H1 (cell line): ENCODE measurements at regions not wholly inside any gene's neighbourhood (a gene's known extent, or its start where the extent isn't known, plus 50 kb on each side); places are given as distances from the start of the nearest gene placed in this dataset.

Experiments
- CTCF ChIA-PET: fragments of 300-600 bp; sonication (Branson Sonifier 250); formaldehyde crosslinking; loops from one replicate; lab custom pipeline; 2021; ENCODE audit not compliant: partially characterized antibody; lab: Charles Lee
- POLR2A ChIA-PET: fragments of 300-600 bp; sonication (Branson Sonifier 250); formaldehyde crosslinking; loops from one replicate; lab custom pipeline; 2021; ENCODE audit warnings: inconsistent platforms; ENCODE audit not compliant: partially characterized antibody; lab: Charles Lee
- DNase-seq, 2 experiments: peaks; one replicate each; pipeline versions ENCODE4 v3.0.0 to v3.0.0-alpha.2; 2010 to 2022; ENCODE audit warnings: low spot score in 2 of 2, low read depth in 1 of 2, mixed read lengths in 1 of 2
- FAIRE-seq: peaks from 2 replicates; lab custom pipeline; 2011; peaks lifted over from hg19 to GRCh38; lab: Jason Lieb, UNC
- H2AFZ ChIP-seq: 2 replicates; pipeline ENCODE4 v1.8.1; 2012; ENCODE audit warnings: low read length, inconsistent platforms
- H2AK5ac ChIP-seq: 2 replicates; pipeline ENCODE4 v1.6.1; 2013; ENCODE audit warnings: low read depth, low read length
- H2BK120ac ChIP-seq: replicated peaks from 2 replicates; pipeline ENCODE3; 2013; ENCODE audit warnings: low read depth, low read length, inconsistent platforms
- H2BK12ac ChIP-seq: 2 replicates; pipeline ENCODE4 v1.6.1; 2013; ENCODE audit warnings: low read depth, low read length
- H2BK15ac ChIP-seq: 2 replicates; pipeline ENCODE4 v1.6.1; 2013; ENCODE audit warnings: low read length
- H2BK20ac ChIP-seq: 2 replicates; pipeline ENCODE4 v1.6.1; 2013; ENCODE audit warnings: low read length
- H2BK5ac ChIP-seq: 2 replicates; pipeline ENCODE4 v1.6.1; 2013; ENCODE audit warnings: low read depth, low read length
- H3K14ac ChIP-seq: 2 replicates; pipeline ENCODE4 v1.6.1; 2013; ENCODE audit warnings: inconsistent platforms; ENCODE audit not compliant: insufficient read length
- H3K18ac ChIP-seq: 2 replicates; pipeline ENCODE4 v1.6.1; 2013; ENCODE audit warnings: low read length; ENCODE audit errors: extremely low read depth
- H3K23ac ChIP-seq: 2 replicates; pipeline ENCODE4 v1.6.1; 2013; ENCODE audit warnings: inconsistent platforms; ENCODE audit not compliant: insufficient read length
- H3K23me2 ChIP-seq: 2 replicates; pipeline ENCODE4 v1.6.1; 2013; ENCODE audit warnings: low read depth, low read length
- H3K27ac ChIP-seq: 2 replicates; pipeline ENCODE4 v1.6.1; 2011; ENCODE audit warnings: low read depth, low read length, inconsistent platforms
- H3K27me3 ChIP-seq, 4 experiments: replicated peaks in 1 of 4; 1 replicate in 1 of 4; 2 replicates in 3 of 4; pipeline versions ENCODE4 v1.6.1 to v1.8.1; 2011 to 2013; ENCODE audit warnings: low read length in 3 of 4, mild to moderate bottlenecking in 3 of 4, inconsistent platforms in 2 of 4, mixed read lengths in 2 of 4, moderate library complexity in 1 of 4; ENCODE audit not compliant: control insufficient read depth in 3 of 4, insufficient read depth in 3 of 4; ENCODE audit errors: extremely low read depth in 1 of 4
- H3K36me3 ChIP-seq, 4 experiments: 2 replicates each; pipeline versions ENCODE4 v1.6.1 to v1.8.1; 2011 to 2013; ENCODE audit warnings: mild to moderate bottlenecking in 4 of 4, low read length in 3 of 4, moderate library complexity in 2 of 4, control low read depth in 1 of 4, inconsistent platforms in 1 of 4; ENCODE audit not compliant: insufficient read depth in 4 of 4, control insufficient read depth in 2 of 4
- H3K4ac ChIP-seq: replicated peaks from 2 replicates; pipeline ENCODE3; 2013; ENCODE audit warnings: low read length, low read depth, mixed read lengths, inconsistent platforms; ENCODE audit not compliant: insufficient read length
- H3K4me1 ChIP-seq, 4 experiments: replicated peaks in 1 of 4; 1 replicate in 1 of 4; 2 replicates in 3 of 4; pipeline versions ENCODE4 v1.6.1 to v1.8.1; 2011 to 2013; ENCODE audit warnings: low read length in 3 of 4, inconsistent platforms in 2 of 4, mixed read lengths in 1 of 4; ENCODE audit not compliant: insufficient read depth in 4 of 4, control insufficient read depth in 3 of 4
- H3K4me2 ChIP-seq, 2 experiments: 2 replicates each; pipeline versions ENCODE4 v1.6.1 to v1.8.1; 2011 to 2013; ENCODE audit warnings: low read depth in 2 of 2, low read length in 2 of 2, control low read depth in 1 of 2, inconsistent platforms in 1 of 2, mild to moderate bottlenecking in 1 of 2; ENCODE audit not compliant: insufficient read depth in 1 of 2
- H3K4me3 ChIP-seq, 4 experiments: fragments of 200-600, 300-600 bp in 1 of 4; sonication (generic), shearing (Covaris generic), sonication (Bioruptor Twin) in 1 of 4; 2 replicates each; pipeline versions ENCODE4 v1.5.1 to v1.8.1; 2011 to 2016; ENCODE audit warnings: low read length in 4 of 4, low read depth in 3 of 4, control low read depth in 2 of 4, inconsistent platforms in 2 of 4, mild to moderate bottlenecking in 2 of 4, mixed read lengths in 1 of 4, moderate library complexity in 1 of 4; ENCODE audit not compliant: insufficient read depth in 2 of 4; ENCODE audit errors: extremely low read depth in 1 of 4
- H3K56ac ChIP-seq: replicated peaks from 2 replicates; pipeline ENCODE3; 2013; ENCODE audit warnings: low read depth, mild to moderate bottlenecking, mixed read lengths, low read length, inconsistent platforms; ENCODE audit not compliant: insufficient read length
- H3K79me1 ChIP-seq: 2 replicates; pipeline ENCODE4 v1.6.1; 2013; ENCODE audit warnings: low read depth, low read length, control low read depth
- H3K79me2 ChIP-seq, 2 experiments: 2 replicates each; pipeline versions ENCODE4 v1.6.1 to v1.8.1; 2012 to 2013; ENCODE audit warnings: low read length in 2 of 2, mild to moderate bottlenecking in 2 of 2, inconsistent platforms in 1 of 2; ENCODE audit not compliant: insufficient read depth in 2 of 2, control insufficient read depth in 1 of 2
- H3K9ac ChIP-seq, 4 experiments: replicated peaks in 1 of 4; 1 replicate in 1 of 4; 2 replicates in 3 of 4; pipeline versions ENCODE4 v1.6.1 to v1.8.1; 2011 to 2013; ENCODE audit warnings: low read depth in 3 of 4, low read length in 3 of 4, control low read depth in 2 of 4, mild to moderate bottlenecking in 2 of 4, moderate library complexity in 2 of 4, inconsistent platforms in 1 of 4; ENCODE audit errors: extremely low read depth in 1 of 4
- H3K9me3 ChIP-seq, 2 experiments: 2 replicates each; pipeline versions ENCODE4 v1.6.1 to v1.8.1; 2012 to 2013; ENCODE audit warnings: mild to moderate bottlenecking in 2 of 2, moderate library complexity in 2 of 2, control low read depth in 1 of 2, inconsistent platforms in 1 of 2, low read depth in 1 of 2, low read length in 1 of 2, mixed read lengths in 1 of 2; ENCODE audit not compliant: insufficient read depth in 2 of 2
- H4K20me1 ChIP-seq, 2 experiments: replicated peaks in 1 of 2; 2 replicates each; pipeline versions ENCODE3 to v1.8.1; 2011 to 2013; ENCODE audit warnings: inconsistent platforms in 2 of 2, low read length in 2 of 2, mild to moderate bottlenecking in 1 of 2; ENCODE audit not compliant: insufficient read depth in 2 of 2, control insufficient read depth in 1 of 2
- H4K5ac ChIP-seq: 2 replicates; pipeline ENCODE4 v1.6.1; 2013; ENCODE audit warnings: low read length, low read depth, mixed read lengths, inconsistent platforms; ENCODE audit not compliant: insufficient read length
- H4K8ac ChIP-seq: 2 replicates; pipeline ENCODE4 v1.8.0; 2013; ENCODE audit warnings: mild to moderate bottlenecking, moderate library complexity, low read length, inconsistent platforms; ENCODE audit not compliant: insufficient read depth; ENCODE audit errors: extremely low read depth
- H4K91ac ChIP-seq: replicated peaks from 2 replicates; pipeline ENCODE3; 2013; ENCODE audit warnings: low read length, mixed read lengths, inconsistent platforms; ENCODE audit not compliant: insufficient read length
- ASH2L ChIP-seq: fragments of 200-600, 300-600 bp; sonication (generic); IDR thresholded peaks from one replicate; pipeline ENCODE4 v1.7.1; 2017; ENCODE audit warnings: low read length
- ATF2 ChIP-seq: IDR thresholded peaks from 2 replicates; pipeline ENCODE4 v1.6.1; 2012; ENCODE audit warnings: low read length, inconsistent platforms
- ATF3 ChIP-seq: IDR thresholded peaks from 2 replicates; pipeline ENCODE4 v1.6.1; 2011; ENCODE audit warnings: low read depth, mild to moderate bottlenecking, low read length; ENCODE audit not compliant: insufficient read depth
- BACH1 ChIP-seq: IDR thresholded peaks from 2 replicates; pipeline ENCODE4 v1.6.1; 2012; ENCODE audit warnings: low read length, improper control_type of control experiment
- E2F6 ChIP-seq: IDR thresholded peaks from 2 replicates; pipeline ENCODE4 v1.6.1; 2012; ENCODE audit warnings: inconsistent platforms
- EGR1 ChIP-seq: IDR thresholded peaks from 2 replicates; pipeline ENCODE4 v1.6.1; 2011; ENCODE audit warnings: low read depth, low read length, borderline replicate concordance
- GABPA ChIP-seq: IDR thresholded peaks from 2 replicates; pipeline ENCODE4 v1.6.1; 2011; ENCODE audit warnings: mild to moderate bottlenecking, low read length, moderate library complexity, borderline replicate concordance; ENCODE audit not compliant: insufficient read depth
- HDAC6 ChIP-seq: IDR thresholded peaks from one replicate; pipeline ENCODE4 v1.7.1; 2012; ENCODE audit warnings: low read depth, mild to moderate bottlenecking, inconsistent platforms, low read length, moderate library complexity
- KDM1A ChIP-seq: fragments of 200-600, 300-600 bp; sonication (generic); IDR thresholded peaks from 2 replicates; pipeline ENCODE4 v1.7.1; 2016; ENCODE audit warnings: mild to moderate bottlenecking, low read length, borderline replicate concordance
- SUZ12 ChIP-seq: fragments of 200-600 bp; sonication (generic); IDR thresholded peaks from 2 replicates; pipeline ENCODE4 v1.6.1; 2012; ENCODE audit warnings: mild to moderate bottlenecking, inconsistent platforms, low read length, moderate library complexity, mixed read lengths
- TCF12 ChIP-seq: IDR thresholded peaks from 2 replicates; pipeline ENCODE4 v1.6.1; 2011; ENCODE audit warnings: low read depth, mild to moderate bottlenecking, low read length
- YY1 ChIP-seq: IDR thresholded peaks from 2 replicates; pipeline ENCODE4 v1.6.1; 2011; ENCODE audit warnings: low read depth, mild to moderate bottlenecking, low read length
- WGBS, 2 experiments: shearing (Covaris generic) in 1 of 2; methylation state at CpG; one replicate each; pipeline versions ENCODE4 v1.1.6 to v1.1.7; 2013 to 2015; ENCODE audit warnings: low lambda C conversion rate in 2 of 2, mixed read lengths in 2 of 2, inconsistent platforms in 1 of 2, low coverage in 1 of 2, missing lambda C conversion rate in 1 of 2; ENCODE audit not compliant: insufficient replicate concordance in 2 of 2, insufficient coverage in 1 of 2, insufficient read length in 1 of 2; ENCODE audit errors: extremely low coverage in 1 of 2, missing lambda C conversion rate in 1 of 2; 5-methylcytosine and 5-hydroxymethylcytosine counted together

- peaks cover 0 to 1% (median 0%) of the 10 kb centered on the region in 4 experiments; a peak in 1 of 7 replicates for H3K27me3 ChIP-seq
- CTCF ChIA-PET, result interaction anchor here (1.2 kb wide), 1 partner anchor 30 kb away, joined by 3 read pairs; no protein-coding TSS in a partner anchor
- POLR2A ChIA-PET, result no interaction called here
- TF ChIP-seq HDAC6 (no peak), GABPA (no peak), YY1 (no peak), EGR1 (no peak), ASH2L (no peak), KDM1A (no peak), SUZ12 (no peak), ATF2 (no peak), BACH1 (no peak), E2F6 (no peak), TCF12 (no peak), ATF3 (no peak)
Observed at GRCh38 chr2:150222379-150222778, 265.1 kb downstream of the RND3 start.

More at GRCh38 chr2:150222379-150222778, 265.1 kb downstream of the RND3 start:
- H2BK5ac ChIP-seq, result no peak overlapping the region
- no peak overlapping the region for H3K9ac ChIP-seq
- H3K56ac ChIP-seq, result no peak overlapping the region
- WGBS, 2 experiments, result 95% methylated on average over 6 of the region's 6 CpGs; no CpG with 5 or more reads in 1 of the 2 experiments
- H2BK15ac ChIP-seq, result no peak overlapping the region
- no peak overlapping the region for H4K91ac ChIP-seq
- no peak overlapping the region for H2BK20ac ChIP-seq
- H3K4ac ChIP-seq, result no peak overlapping the region
- H3K79me1 ChIP-seq, result no peaks in the 10 kb centered on the region
- H3K23me2 ChIP-seq, result no peaks in the 10 kb centered on the region
- H2BK12ac ChIP-seq, result no peak overlapping the region
- H3K36me3 ChIP-seq, result no peaks in the 10 kb centered on the region
- H3K18ac ChIP-seq, result no peak overlapping the region
- no peak overlapping the region for H4K5ac ChIP-seq
- no peak overlapping the region for H2AFZ ChIP-seq
- H3K9me3 ChIP-seq, result no peaks in the 10 kb centered on the region
- no peak overlapping the region for H3K4me2 ChIP-seq
- no peak overlapping the region for H2BK120ac ChIP-seq
- no peak for FAIRE-seq
- H3K23ac ChIP-seq, result no peak overlapping the region
- DNase-seq, result no peak
- H3K14ac ChIP-seq, result no peak overlapping the region
- H3K4me3 ChIP-seq, result no peak overlapping the region
- peaks cover 0 to 2% (median under 1%) of the 10 kb centered on the region in 4 experiments; a peak in 1 of 7 replicates for H3K4me1 ChIP-seq
- no peak overlapping the region for H3K27ac ChIP-seq
- H4K20me1 ChIP-seq, result no peaks in the 10 kb centered on the region
- no peak overlapping the region for H2AK5ac ChIP-seq
- no peaks in the 10 kb centered on the region for H3K79me2 ChIP-seq
- no peak overlapping the region for H4K8ac ChIP-seq
